K562 (cell line): ENCODE measurements at regions not wholly inside any gene's neighbourhood (a gene's known extent, or its start where the extent isn't known, plus 50 kb on each side); places are given as distances from the start of the nearest gene placed in this dataset.

Experiments used
- ATAC-seq: fragments of 200-7000 bp; cut with Tn5 transposase; 3 replicates; pipeline ENCODE4 v1.9.1; 2020; ENCODE audit warnings: moderate library complexity
- BruUV-seq: library from RNA; stranded (reverse); fragments of 400-500 nt; replicated peaks from 2 replicates; lab custom pipeline; 2021; lab: Mats Ljungman, UMichigan
- CTCF ChIA-PET: fragments of 300-600 bp; formaldehyde crosslinking; extraction: SDS; loops from one replicate; lab custom pipeline; 2021; ENCODE audit warnings: low intra/inter-chr PET ratio; lab: Yijun Ruan, JAX
- POLR2A ChIA-PET: fragments of 300-600, 350-650 bp; sonication (Branson Sonifier 250); formaldehyde crosslinking; extraction: SDS; loops from one replicate; lab custom pipeline; 2021; ENCODE audit warnings: antibody characterized with exemption, inconsistent platforms; lab: Yijun Ruan, JAX
- DNase-seq, 4 experiments: peaks; one replicate each; pipeline versions ENCODE4 v3.0.0 to v3.0.0-alpha.2; 2011 to 2018; ENCODE audit warnings: low spot score in 3 of 4, mixed read lengths in 3 of 4; ENCODE audit errors: extremely low read depth in 1 of 4
- FAIRE-seq: peaks from 2 replicates; lab custom pipeline; 2011; peaks lifted over from hg19 to GRCh38; lab: Jason Lieb, UNC
- H2AFZ ChIP-seq: 2 replicates; pipeline ENCODE4 v1.6.0; 2011; ENCODE audit warnings: low read depth, low read length, control low read depth, inconsistent platforms
- H3K27ac ChIP-seq: fragments of 200-600 bp; 3 replicates; pipeline ENCODE4 v1.8.0; 2011; ENCODE audit warnings: low read depth, mild to moderate bottlenecking, control low read depth, inconsistent platforms, low read length, moderate library complexity, mixed read lengths; ENCODE audit errors: extremely low read depth
- H3K27me3 ChIP-seq, 2 experiments: fragments of 300-600 bp in 1 of 2; 2 replicates in 1 of 2; 3 replicates in 1 of 2; pipeline versions ENCODE4 v1.6.0 to v1.8.0; 2011; ENCODE audit warnings: inconsistent platforms in 2 of 2, low read length in 2 of 2, mild to moderate bottlenecking in 1 of 2, mixed read lengths in 1 of 2, moderate library complexity in 1 of 2; ENCODE audit not compliant: control insufficient read depth in 2 of 2, insufficient read depth in 2 of 2
- H3K36me3 ChIP-seq: fragments of 300-600 bp; 3 replicates; pipeline ENCODE4 v1.8.0; 2011; ENCODE audit warnings: mild to moderate bottlenecking, low read length, inconsistent platforms; ENCODE audit not compliant: control insufficient read depth, insufficient read depth
- H3K4me1 ChIP-seq, 2 experiments: fragments of 200-600 bp in 1 of 2; replicated peaks in 1 of 2; 2 replicates in 1 of 2; 3 replicates in 1 of 2; pipeline versions ENCODE4 v1.5.1 to v1.8.0; 2011; ENCODE audit warnings: inconsistent platforms in 2 of 2, low read length in 2 of 2, mild to moderate bottlenecking in 1 of 2, mixed read lengths in 1 of 2, moderate library complexity in 1 of 2; ENCODE audit not compliant: control insufficient read depth in 2 of 2, insufficient read depth in 2 of 2
- H3K4me2 ChIP-seq: 2 replicates; pipeline ENCODE4 v1.6.1; 2011; ENCODE audit warnings: low read length, control low read depth, inconsistent platforms, mixed read lengths; ENCODE audit not compliant: insufficient read depth
- H3K4me3 ChIP-seq: fragments of 200-600 bp; sonication (generic), shearing (Covaris generic); 2 replicates; pipeline ENCODE4 v1.5.1; 2016; ENCODE audit warnings: control low read depth, inconsistent platforms
- H3K79me2 ChIP-seq: fragments of 200-600 bp; 3 replicates; pipeline ENCODE4 v1.8.0; 2011; ENCODE audit warnings: low read length, inconsistent platforms; ENCODE audit not compliant: control insufficient read depth, insufficient read depth
- H3K9ac ChIP-seq, 2 experiments: 2 replicates each; pipeline versions ENCODE4 v1.6.0 to v1.6.1; 2011; ENCODE audit warnings: low read depth in 2 of 2, low read length in 2 of 2, control low read depth in 1 of 2, inconsistent platforms in 1 of 2, mild to moderate bottlenecking in 1 of 2, mixed read lengths in 1 of 2; ENCODE audit not compliant: insufficient read depth in 1 of 2
- H3K9me1 ChIP-seq: one replicate; pipeline ENCODE4 v1.6.0; 2011; ENCODE audit warnings: inconsistent platforms, mild to moderate bottlenecking, low read length, moderate library complexity; ENCODE audit not compliant: control insufficient read depth, insufficient read depth
- H3K9me3 ChIP-seq: replicated peaks from 2 replicates; pipeline ENCODE4 v1.5.1; 2011; ENCODE audit warnings: low read depth, low read length, inconsistent platforms; ENCODE audit not compliant: control insufficient read depth, insufficient read depth
- H4K20me1 ChIP-seq: replicated peaks from 2 replicates; pipeline ENCODE4 v1.6.1; 2011; ENCODE audit warnings: low read length, inconsistent platforms, mixed read lengths; ENCODE audit not compliant: control insufficient read depth, insufficient read depth
- CBFA2T3 ChIP-seq: fragments of 450-650 bp; IDR thresholded peaks from 2 replicates; pipeline ENCODE4 v1.6.1; 2017
- GABPB1 ChIP-seq: sonication (generic); formaldehyde crosslinking; IDR thresholded peaks from 2 replicates; pipeline ENCODE4 v1.8.0; 2022; ENCODE audit warnings: mild to moderate bottlenecking, missing genetic modification reagents
- WGBS: fragments of 100-300 bp; shearing (Covaris generic); methylation state at CpG from one replicate; pipeline ENCODE4 v1.1.6; 2016; ENCODE audit warnings: low coverage, mixed read lengths; ENCODE audit not compliant: insufficient coverage; ENCODE audit errors: missing lambda C conversion rate; 5-methylcytosine and 5-hydroxymethylcytosine counted together
- in situ Hi-C: fragments of 300-500 bp; cut with MboI; formaldehyde crosslinking; loops from 4 replicates; pipeline ENCODE4 v1.15.0; 2018; ENCODE audit warnings: inconsistent platforms, mixed read lengths
- intact Hi-C: fragments of 100-400 bp; cut with micrococcal nuclease; formaldehyde crosslinking; loops from 2 replicates; pipeline ENCODE4 v1.14.2; 2022
- TF ChIP-seq, protein P1 (sequence below): fragments of 450-650 bp; IDR thresholded peaks from 2 replicates; pipeline ENCODE4 v1.6.1; 2016; ENCODE audit warnings: borderline replicate concordance
- TF ChIP-seq, protein P2 (sequence below): sonication (generic); formaldehyde crosslinking; IDR thresholded peaks from 2 replicates; pipeline ENCODE4 v1.8.1; 2023; ENCODE audit warnings: mild to moderate bottlenecking, missing genetic modification reagents
- TF ChIP-seq, protein P3 (sequence below): sonication (generic); formaldehyde crosslinking; IDR thresholded peaks from 2 replicates; pipeline ENCODE4 v1.8.1; 2023; ENCODE audit warnings: missing genetic modification reagents, mild to moderate bottlenecking, borderline replicate concordance

DNA sequence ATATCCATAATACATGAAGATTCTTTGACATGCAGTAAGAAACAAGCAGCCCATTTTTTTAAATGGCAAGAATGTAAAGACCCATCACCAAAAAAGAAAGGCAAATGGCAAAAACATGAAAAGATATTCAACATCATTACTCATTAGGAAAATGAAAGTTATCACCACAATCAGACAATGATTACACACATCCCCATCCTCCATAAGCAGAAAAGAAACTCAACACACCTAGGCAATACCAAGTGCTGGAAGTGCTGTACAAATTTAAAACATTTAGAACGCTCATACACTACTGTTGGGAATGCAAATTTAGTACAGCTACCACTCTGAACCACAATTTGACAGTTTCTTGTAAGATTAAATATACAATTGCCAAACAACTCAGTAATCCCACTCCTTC, 466.7 kb downstream of the ACTL7B start:
- ATAC-seq (no peak), FAIRE-seq (no peak), DNase-seq (no peak)
- Histone ChIP-seq H3K27ac (no peak overlapping the region), H3K4me2 (no peak overlapping the region), H3K27me3 (no peaks in the 10 kb centered on the region; a peak in 1 of 5 replicates), H3K9me3 (no peaks in the 10 kb centered on the region), H2AFZ (no peak overlapping the region), H3K9me1 (no peaks in the 10 kb centered on the region), H4K20me1 (no peaks in the 10 kb centered on the region), H3K36me3 (no peaks in the 10 kb centered on the region), H3K79me2 (no peaks in the 10 kb centered on the region), H3K9ac (no peak overlapping the region), H3K4me3 (no peak overlapping the region), H3K4me1 (no peaks in the 10 kb centered on the region)
- no TSS peak for BruUV-seq
- in situ Hi-C loops (no loop called here), intact Hi-C loops (no loop called here)
- 9% methylated on average over 1 of the region's 1 CpG for WGBS
- ChIA-PET CTCF (no interaction called here), POLR2A (no interaction called here)
- no peak for TF ChIP-seq CBFA2T3

DNA sequence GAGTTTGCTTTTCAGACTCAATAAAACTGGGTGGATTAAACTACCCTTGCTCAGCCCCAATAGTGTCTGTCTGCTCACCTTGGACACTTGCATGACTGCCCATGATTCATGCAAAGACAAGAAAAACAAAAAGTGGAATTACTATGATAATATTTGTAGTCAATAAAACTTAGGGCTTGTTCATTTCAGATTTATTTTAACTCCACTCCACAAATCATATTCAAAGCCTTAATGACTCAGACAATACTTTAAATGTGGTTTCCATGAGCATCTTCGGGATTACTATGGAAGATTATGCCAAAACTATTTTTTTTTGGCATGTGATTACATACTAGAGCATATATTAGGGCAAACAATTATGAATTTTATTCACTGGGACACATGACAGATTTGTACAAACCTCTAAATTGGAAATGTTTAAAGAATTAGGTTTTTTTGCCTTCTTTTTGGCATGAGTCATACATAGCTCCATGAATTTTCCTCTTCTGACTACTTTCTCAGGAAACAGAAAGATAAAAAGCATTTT, 468.9 kb downstream of the ACTL7B start:
- no TSS peak for BruUV-seq
- ChIA-PET CTCF (no interaction called here), POLR2A (interaction anchor here (0.7 kb wide), 1 partner anchor 81 kb away, joined by 3 read pairs; no protein-coding TSS in a partner anchor)
- Histone ChIP-seq H3K4me3 (no peak overlapping the region), H3K79me2 (no peaks in the 10 kb centered on the region), H3K4me2 (no peak overlapping the region), H3K9me3 (no peaks in the 10 kb centered on the region), H3K36me3 (no peaks in the 10 kb centered on the region), H3K27me3 (no peaks in the 10 kb centered on the region), H3K27ac (no peak overlapping the region), H3K4me1 (no peaks in the 10 kb centered on the region), H3K9me1 (no peaks in the 10 kb centered on the region), H2AFZ (no peak overlapping the region), H4K20me1 (no peaks in the 10 kb centered on the region), H3K9ac (no peak overlapping the region)
- in situ Hi-C loops, result no loop called here
- no peak for TF ChIP-seq GABPB1 (CRISPR knock-in tag)
- TF ChIP-seq, protein P1, sequence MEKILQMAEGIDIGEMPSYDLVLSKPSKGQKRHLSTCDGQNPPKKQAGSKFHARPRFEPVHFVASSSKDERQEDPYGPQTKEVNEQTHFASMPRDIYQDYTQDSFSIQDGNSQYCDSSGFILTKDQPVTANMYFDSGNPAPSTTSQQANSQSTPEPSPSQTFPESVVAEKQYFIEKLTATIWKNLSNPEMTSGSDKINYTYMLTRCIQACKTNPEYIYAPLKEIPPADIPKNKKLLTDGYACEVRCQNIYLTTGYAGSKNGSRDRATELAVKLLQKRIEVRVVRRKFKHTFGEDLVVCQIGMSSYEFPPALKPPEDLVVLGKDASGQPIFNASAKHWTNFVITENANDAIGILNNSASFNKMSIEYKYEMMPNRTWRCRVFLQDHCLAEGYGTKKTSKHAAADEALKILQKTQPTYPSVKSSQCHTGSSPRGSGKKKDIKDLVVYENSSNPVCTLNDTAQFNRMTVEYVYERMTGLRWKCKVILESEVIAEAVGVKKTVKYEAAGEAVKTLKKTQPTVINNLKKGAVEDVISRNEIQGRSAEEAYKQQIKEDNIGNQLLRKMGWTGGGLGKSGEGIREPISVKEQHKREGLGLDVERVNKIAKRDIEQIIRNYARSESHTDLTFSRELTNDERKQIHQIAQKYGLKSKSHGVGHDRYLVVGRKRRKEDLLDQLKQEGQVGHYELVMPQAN, result no peak
- TF ChIP-seq, protein P2, sequence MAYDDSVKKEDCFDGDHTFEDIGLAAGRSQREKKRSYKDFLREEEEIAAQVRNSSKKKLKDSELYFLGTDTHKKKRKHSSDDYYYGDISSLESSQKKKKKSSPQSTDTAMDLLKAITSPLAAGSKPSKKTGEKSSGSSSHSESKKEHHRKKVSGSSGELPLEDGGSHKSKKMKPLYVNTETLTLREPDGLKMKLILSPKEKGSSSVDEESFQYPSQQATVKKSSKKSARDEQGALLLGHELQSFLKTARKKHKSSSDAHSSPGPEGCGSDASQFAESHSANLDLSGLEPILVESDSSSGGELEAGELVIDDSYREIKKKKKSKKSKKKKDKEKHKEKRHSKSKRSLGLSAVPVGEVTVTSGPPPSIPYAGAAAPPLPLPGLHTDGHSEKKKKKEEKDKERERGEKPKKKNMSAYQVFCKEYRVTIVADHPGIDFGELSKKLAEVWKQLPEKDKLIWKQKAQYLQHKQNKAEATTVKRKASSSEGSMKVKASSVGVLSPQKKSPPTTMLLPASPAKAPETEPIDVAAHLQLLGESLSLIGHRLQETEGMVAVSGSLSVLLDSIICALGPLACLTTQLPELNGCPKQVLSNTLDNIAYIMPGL, result no peak
- TF ChIP-seq, protein P3, sequence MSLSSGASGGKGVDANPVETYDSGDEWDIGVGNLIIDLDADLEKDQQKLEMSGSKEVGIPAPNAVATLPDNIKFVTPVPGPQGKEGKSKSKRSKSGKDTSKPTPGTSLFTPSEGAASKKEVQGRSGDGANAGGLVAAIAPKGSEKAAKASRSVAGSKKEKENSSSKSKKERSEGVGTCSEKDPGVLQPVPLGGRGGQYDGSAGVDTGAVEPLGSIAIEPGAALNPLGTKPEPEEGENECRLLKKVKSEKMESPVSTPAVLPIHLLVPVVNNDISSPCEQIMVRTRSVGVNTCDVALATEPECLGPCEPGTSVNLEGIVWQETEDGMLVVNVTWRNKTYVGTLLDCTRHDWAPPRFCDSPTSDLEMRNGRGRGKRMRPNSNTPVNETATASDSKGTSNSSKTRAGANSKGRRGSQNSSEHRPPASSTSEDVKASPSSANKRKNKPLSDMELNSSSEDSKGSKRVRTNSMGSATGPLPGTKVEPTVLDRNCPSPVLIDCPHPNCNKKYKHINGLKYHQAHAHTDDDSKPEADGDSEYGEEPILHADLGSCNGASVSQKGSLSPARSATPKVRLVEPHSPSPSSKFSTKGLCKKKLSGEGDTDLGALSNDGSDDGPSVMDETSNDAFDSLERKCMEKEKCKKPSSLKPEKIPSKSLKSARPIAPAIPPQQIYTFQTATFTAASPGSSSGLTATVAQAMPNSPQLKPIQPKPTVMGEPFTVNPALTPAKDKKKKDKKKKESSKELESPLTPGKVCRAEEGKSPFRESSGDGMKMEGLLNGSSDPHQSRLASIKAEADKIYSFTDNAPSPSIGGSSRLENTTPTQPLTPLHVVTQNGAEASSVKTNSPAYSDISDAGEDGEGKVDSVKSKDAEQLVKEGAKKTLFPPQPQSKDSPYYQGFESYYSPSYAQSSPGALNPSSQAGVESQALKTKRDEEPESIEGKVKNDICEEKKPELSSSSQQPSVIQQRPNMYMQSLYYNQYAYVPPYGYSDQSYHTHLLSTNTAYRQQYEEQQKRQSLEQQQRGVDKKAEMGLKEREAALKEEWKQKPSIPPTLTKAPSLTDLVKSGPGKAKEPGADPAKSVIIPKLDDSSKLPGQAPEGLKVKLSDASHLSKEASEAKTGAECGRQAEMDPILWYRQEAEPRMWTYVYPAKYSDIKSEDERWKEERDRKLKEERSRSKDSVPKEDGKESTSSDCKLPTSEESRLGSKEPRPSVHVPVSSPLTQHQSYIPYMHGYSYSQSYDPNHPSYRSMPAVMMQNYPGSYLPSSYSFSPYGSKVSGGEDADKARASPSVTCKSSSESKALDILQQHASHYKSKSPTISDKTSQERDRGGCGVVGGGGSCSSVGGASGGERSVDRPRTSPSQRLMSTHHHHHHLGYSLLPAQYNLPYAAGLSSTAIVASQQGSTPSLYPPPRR (CRISPR knock-in tag), result no peak
- DNase-seq (no peak), FAIRE-seq (no peak), ATAC-seq (no peak)
- 14% methylated on average over 1 of the region's 1 CpG for WGBS
- intact Hi-C loops, result no loop called here
